Ramos (cell line): ENCODE measurements at regions not wholly inside any gene's neighbourhood (a gene's known extent, or its start where the extent isn't known, plus 50 kb on each side); places are given as distances from the start of the nearest gene placed in this dataset.

Experiments used
- in situ Hi-C: fragments of 300-500 bp; cut with MboI; formaldehyde crosslinking; loops from one replicate; pipeline ENCODE4 v1.14.3; 2022; ENCODE audit warnings: low sequenced_read_pairs; ENCODE audit not compliant: unreplicated experiment

DNA sequence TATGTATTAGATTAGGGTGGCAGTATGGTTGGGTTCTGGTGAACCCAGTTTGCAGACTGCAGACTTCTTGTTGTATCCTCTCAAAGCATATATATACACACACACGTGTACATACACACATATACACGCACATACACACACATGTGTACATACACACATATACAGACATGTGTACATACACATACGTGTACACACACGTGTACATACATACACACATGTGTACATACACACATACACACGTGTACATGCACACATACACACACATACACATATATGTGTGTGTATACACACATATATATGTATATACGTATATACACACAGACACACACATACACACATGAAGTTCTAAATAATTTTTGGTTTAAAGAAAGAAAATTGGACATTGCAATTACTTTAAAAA, 780.2 kb downstream of the FLRT2 start:
- in situ Hi-C loops, result no loop called here

DNA sequence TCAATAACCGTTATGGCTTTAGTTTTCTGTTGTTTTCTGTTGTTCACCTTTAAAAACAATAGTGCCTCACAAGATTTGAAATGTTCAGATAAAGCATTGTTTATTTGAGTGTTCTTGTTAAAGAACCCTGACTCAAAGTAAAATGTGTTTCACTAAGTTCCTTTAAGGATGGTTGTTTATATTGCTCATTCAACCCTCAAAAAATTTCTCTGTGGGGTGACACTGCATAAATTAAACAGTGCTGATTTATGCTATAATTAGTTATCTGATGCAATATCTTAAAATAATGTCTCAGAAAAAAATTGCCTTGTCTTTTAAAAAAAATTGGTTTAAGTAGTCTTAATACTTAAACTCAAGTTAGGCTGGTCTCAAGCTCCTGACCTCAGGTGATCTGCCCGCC, 775.1 kb downstream of the FLRT2 start:
- in situ Hi-C loops, result no loop called here

DNA sequence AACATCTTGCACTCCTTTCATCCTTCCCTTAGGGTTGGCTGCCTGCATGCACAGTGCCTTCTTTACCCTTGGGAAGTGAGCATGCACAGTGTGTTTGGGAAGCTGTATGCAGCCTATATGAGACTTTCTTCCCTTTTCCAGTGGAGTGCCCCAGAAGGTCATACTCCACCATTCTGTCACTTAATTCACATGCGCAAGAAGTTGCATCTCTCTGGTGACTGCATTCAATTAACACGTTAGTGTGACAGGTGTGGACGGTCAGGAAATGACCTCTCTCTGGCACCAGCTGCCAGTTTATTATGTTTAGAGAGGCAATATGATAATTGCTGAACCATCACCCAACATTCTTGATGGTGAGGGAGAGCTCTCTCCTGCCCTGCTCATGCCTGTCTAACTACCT, 770.0 kb downstream of the FLRT2 start:
- in situ Hi-C loops, result no loop called here

DNA sequence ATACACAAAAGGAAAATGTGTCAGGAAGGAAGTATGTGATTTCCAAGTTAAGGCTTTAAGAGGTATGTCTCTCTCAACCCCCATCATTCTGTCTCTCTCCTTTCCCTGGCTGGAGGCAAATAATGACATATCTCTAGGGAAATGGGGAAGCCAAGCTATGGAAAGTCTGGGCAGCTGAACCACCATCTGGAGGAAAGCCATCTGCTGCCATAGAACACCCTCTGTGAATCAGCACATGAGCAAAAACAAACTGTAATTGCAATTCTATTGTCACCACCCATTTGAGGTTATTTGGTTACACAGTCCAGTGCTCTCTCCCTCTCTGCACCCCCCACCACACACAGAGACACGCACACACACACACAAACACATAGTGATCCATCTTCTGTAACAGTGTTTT, 766.2 kb downstream of the FLRT2 start:
- in situ Hi-C loops, result no loop called here

DNA sequence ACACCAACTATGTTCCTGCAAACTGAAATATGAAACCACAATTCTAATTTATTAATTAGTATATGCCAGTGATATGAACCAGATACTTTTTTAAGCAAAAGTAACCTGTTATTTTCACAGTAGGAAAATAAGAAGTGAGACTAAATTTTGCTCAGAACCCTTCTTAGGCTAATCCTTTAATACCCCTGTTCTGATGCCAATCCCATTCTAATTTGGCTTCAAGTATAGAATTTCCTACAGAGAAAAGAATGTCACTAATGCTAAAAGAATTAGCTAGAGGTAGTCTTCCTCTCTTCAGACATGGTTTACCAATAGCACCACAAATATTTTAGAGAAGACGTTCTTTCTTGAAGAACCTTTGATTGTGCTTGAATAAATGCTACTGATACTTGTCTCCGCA, 758.4 kb downstream of the FLRT2 start:
- in situ Hi-C loops, result no loop called here

GRCh38 chr14:86279405-86279804, 749.5 kb downstream of the FLRT2 start:
- in situ Hi-C loops, result no loop called here

- in situ Hi-C loops, result no loop called here
Measured at GRCh38 chr14:86257973-86258372, 728.0 kb downstream of the FLRT2 start.

GRCh38 chr14:86243158-86243557, 713.2 kb downstream of the FLRT2 start:
- in situ Hi-C loops, result no loop called here

- in situ Hi-C loops, result no loop called here
Measured at GRCh38 chr14:86237733-86238132, 707.8 kb downstream of the FLRT2 start.

DNA sequence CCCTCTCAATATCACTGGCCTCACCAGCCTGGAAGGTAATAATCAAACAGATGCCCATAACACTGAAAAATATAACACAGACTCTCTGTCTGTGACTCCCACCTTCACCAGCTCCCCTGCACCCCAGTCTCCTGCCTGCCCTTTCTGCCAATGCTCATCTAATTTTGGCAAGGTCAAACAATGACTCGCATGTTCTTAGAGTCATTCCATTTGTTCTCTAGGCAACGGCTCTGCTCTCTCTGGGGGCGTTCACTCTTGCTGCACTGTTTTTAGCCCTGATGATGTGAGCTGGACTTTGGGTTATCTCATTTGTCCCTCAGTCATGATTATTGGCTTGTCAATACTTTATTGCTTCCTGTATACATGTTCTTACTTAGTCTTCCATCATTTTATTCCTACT, 691.8 kb downstream of the FLRT2 start:
- in situ Hi-C loops, result no loop called here

DNA sequence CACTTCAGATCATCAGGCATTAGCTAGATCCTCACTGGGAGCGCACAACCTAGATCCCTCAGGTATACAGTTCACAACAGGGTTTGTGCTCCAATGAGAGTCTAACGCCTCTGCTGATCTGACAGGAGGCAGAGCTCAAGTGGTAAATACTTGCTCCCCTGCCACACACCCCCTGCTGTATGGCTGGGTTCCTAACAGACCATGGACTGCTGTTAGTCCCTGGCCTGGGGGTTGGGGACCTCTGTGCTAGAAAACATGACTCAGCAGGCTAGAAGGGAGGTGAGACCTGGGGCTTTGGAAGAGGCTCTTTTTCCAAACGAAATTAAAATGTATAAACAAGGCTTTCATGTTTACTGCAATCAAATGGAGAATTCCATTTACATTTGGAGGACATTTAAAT, 691.1 kb downstream of the FLRT2 start:
- in situ Hi-C loops, result no loop called here

GRCh38 chr14:86217523-86217922, 687.6 kb downstream of the FLRT2 start:
- in situ Hi-C loops, result no loop called here

- in situ Hi-C loops, result no loop called here
Measured at GRCh38 chr14:86203843-86204242, 673.9 kb downstream of the FLRT2 start.

- in situ Hi-C loops, result no loop called here
Measured at GRCh38 chr14:86196471-86196870, 666.5 kb downstream of the FLRT2 start.

DNA sequence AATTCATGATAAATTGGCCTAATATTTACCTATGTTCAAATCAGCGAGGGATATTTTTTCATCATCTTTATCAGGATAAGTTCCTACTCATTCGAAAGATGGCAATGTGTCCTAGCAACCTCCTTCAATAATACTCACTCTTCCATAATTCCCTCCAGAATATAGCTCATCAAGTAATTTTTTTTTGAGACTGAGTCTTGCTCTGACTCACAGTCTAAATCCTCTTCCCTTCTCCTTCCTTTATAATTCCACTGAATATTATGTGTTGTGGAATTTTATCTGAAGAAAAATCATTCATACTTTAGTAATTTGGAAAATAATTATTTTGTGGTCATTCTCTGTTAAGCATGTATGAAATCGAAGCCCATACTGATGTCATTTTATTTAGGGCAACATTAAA, 663.8 kb downstream of the FLRT2 start:
- in situ Hi-C loops, result no loop called here

- in situ Hi-C loops, result no loop called here
Measured at GRCh38 chr14:86179980-86180379, 650.0 kb downstream of the FLRT2 start.

GRCh38 chr14:86168371-86168770, 638.4 kb downstream of the FLRT2 start:
- in situ Hi-C loops, result no loop called here

DNA sequence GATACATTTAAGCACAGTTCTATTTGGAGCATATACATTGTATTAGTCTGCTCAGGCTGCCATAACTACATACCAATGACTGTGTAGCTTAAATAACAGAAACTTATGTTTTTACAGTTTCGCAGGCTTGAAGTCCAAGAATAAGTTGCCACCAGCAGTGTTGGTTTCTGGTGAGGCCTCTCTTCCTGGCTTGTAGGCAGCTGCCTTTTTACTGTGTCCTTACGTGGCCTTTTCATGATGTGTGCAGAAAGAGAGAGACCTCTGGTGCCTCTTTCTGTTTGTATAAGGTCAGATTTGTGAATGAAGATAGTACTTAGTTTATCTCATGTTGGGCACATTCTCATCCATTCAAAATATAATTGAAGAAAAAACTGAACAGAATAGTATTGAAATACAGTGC, 636.6 kb downstream of the FLRT2 start:
- in situ Hi-C loops, result no loop called here

DNA sequence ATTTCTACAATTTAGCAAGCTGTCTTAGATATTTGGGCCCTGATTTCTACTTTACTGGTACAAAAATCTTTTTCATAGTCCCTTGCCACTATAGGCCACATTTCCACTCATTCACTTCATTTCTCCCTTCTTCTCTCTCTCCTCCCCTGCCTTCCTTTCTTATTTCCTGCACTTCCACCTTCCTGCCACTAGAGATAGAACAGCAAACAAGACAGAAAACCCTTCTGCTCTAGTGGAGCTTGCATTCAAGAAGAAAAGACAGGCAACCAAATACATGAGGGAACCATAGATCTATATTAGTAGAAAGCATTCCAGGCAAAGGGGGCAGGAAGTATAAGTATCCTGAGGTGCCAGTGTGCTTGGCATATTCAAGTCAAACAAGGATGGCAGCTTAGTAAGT, 623.5 kb downstream of the FLRT2 start:
- in situ Hi-C loops, result no loop called here

GRCh38 chr14:86143248-86143647, 613.3 kb downstream of the FLRT2 start:
- in situ Hi-C loops, result no loop called here

DNA sequence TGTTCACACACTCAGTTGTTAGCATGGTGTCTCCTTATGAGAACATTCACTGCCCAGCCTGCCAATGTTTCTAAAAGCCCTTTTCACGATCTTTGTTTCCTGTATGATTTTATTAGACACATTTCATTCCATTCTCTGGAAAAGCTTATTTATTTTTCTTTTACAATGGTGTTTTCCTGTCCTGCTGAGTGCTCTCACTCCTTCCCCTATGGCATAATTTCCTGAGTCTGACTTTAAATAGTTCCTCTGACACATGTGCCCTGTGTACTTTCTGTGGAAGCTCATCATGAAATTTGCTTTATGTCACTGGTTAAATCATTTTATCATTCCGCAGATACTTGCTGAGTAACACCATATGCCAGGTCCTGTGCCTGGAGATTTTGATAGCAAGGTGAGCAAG, 612.0 kb downstream of the FLRT2 start:
- in situ Hi-C loops, result no loop called here

DNA sequence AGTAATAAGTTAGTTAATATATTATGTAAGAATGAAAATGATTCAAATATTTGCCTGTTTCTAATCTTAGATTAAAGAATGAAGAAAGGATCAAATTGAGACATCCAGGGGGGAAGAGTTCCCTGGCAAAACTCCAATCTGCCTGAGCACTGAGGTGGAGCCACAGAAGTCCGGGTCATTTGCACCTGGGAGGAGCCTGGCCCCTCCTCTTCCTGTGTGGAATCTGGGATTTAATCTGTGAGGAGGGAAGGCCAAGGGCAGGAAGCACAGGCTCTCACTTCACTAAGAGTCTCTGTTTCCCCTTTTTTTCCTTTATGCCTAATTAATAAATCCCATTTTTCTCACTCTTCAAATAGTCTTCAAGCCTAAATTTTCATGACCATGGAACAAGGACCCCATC, 599.5 kb downstream of the FLRT2 start:
- in situ Hi-C loops, result no loop called here

DNA sequence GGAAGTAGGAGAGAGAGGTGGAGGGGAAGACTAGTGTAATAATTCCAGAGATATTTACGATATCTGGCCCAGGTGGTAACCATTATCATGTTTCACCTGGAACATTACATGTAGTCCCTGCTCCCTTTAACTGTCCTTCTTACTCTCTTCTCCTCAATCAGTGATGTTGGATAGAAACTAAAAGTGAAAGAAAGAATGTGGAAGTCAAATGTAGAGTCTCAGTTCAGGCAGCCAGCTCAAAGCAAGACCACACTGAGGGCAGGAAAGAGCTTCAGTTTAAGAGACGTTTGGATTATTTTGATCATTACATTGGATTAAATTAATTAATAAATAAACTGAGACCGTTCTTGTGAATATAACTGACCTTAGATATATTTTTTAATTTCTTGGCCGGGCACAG, 594.4 kb downstream of the FLRT2 start:
- in situ Hi-C loops, result no loop called here
